ENCODE measurements at regions not wholly inside any gene's neighbourhood (a gene's known extent, or its start where the extent isn't known, plus 50 kb on each side); places are given as distances from the start of the nearest gene placed in this dataset.
A peak's percentile ranks its signal among the peaks of the same experiment; 100 is the strongest.
"Not testable (repeated sequence)": the region's sequence is repeated elsewhere in the genome, so short reads cannot be mapped to it uniquely, and the experiment has no call there.

DNA sequence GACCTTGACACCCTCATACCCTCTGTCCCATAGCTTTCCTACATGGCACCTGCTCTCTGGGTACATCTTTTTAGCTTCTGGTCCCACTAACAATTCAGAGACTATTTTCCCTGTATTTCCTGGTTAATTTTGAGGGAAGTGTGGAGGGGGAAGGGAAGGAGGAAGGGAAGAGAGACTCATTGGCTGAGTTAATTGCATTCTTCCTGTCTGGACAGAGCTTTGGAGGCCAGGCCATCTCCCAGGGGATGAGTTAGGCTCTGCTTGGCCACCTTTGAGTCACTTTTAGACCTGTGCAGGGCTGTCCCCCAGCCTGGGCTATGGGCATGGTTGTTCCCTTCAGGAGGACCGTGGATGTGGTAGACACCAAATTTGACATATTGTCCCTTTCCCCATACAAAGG lies 167.9 kb upstream of the PGRMC2 start:
- Mint-ChIP-seq H3K9me3 (no peaks in the 10 kb centered on the region), H3K27me3 (no peaks in the 10 kb centered on the region), H3K4me1 (no peaks in the 10 kb centered on the region), H3K27ac (no peak overlapping the region), H3K36me3 (no peaks in the 10 kb centered on the region), H3K4me3 (no peak overlapping the region)
- CTCF ChIA-PET: interaction anchor here (1.0 to 1.9 kb wide), 7 partner anchors 9 to 408 kb away, joined by 3 to 9 read pairs (median 4); no protein-coding TSS in a partner anchor
- DNase-seq: no peak

DNA sequence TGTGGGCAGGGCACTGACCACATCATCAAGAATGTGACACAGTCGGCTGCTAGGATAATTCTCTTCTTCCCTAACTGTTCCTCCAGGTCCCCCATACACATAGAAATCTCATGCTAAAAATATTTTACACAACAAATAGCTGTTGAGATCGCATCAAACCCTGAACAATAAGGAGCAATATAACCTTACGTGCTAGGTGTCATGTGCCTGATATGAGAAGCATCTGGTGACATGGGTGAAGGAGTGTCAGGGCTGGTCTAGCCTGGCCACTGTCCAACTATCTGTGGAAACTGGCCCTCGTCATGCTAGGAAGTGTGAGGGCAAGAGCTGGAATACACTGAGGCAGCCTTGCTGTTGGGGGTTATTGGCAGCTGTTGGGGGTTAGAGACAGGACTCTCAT lies 167.3 kb upstream of the PGRMC2 start:
- no peaks in the 10 kb centered on the region for H3K9me3 Mint-ChIP-seq
- H3K4me1 Mint-ChIP-seq: no peaks in the 10 kb centered on the region
- no peak overlapping the region for H3K4me3 Mint-ChIP-seq
- H3K36me3 Mint-ChIP-seq: no peaks in the 10 kb centered on the region
- H3K27ac Mint-ChIP-seq: no peak overlapping the region
- CTCF ChIA-PET: interaction anchor here (0.8 to 1.9 kb wide), 15 partner anchors 8 to 408 kb away, joined by 3 to 9 read pairs (median 3); no protein-coding TSS in a partner anchor
- DNase-seq: no peak
- no peaks in the 10 kb centered on the region for H3K27me3 Mint-ChIP-seq

DNA sequence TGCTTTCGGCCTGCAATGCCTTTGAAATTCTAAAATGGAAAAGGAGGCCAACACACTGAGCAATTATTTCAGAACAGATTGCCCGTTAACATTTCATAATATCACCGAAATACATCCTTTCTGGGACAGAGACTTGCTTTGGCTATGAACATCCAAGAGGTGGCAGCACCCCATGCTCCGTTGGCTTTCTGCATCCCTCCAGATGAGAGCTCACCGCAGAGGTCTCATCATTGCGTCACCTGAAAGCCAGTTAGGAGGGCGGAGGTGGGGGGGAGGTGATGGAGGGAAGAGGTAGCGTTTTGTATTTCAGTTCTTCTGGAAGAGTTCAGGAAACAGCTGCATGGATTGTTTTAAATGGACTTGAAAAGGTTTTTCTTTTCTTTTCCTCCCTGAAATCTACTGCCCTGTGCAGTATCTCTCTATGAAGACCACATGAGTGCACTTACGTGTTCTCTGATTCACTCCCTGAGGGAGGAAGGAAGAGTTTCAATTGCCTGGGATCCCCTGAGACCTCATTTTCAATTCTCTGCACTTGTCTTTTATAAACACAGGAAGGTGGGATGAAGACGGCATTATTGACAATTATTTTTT lies 166.8 kb upstream of the PGRMC2 start:
- Mint-ChIP-seq H3K4me3 (no peak overlapping the region), H3K36me3 (no peaks in the 10 kb centered on the region), H3K4me1 (no peaks in the 10 kb centered on the region), H3K9me3 (no peaks in the 10 kb centered on the region), H3K27me3 (no peaks in the 10 kb centered on the region), H3K27ac (no peak overlapping the region)
- peak; percentile 76 for DNase-seq
- CTCF ChIA-PET: interaction anchor here (0.6 to 1.9 kb wide), 16 partner anchors 9 to 409 kb away, joined by 3 to 9 read pairs (median 4); no protein-coding TSS in a partner anchor

DNA sequence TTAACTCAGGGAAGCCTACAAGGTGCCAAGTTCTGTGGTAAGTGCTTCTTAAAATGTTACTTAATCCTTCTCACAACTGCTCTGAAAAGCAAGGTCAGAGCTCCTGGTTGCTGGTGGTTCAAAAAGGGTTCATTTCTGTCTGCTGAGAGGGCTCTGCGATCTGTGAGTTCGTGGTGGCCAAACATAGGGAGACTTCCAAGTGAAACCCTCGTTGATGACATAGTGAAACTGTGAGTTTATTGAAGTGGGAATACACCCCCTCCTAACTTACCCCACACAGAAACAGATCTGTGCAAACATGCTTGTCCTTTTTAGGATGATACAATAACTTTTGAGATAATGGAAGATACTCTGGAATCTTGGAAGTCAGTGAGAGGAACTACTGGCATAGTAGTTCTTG lies 164.8 kb upstream of the PGRMC2 start:
- Mint-ChIP-seq H3K27me3 (no peaks in the 10 kb centered on the region), H3K27ac (no peak overlapping the region), H3K4me1 (no peaks in the 10 kb centered on the region), H3K36me3 (no peaks in the 10 kb centered on the region), H3K4me3 (no peak overlapping the region), H3K9me3 (no peaks in the 10 kb centered on the region)
- no peak for DNase-seq
- CTCF ChIA-PET: no interaction called here

DNA sequence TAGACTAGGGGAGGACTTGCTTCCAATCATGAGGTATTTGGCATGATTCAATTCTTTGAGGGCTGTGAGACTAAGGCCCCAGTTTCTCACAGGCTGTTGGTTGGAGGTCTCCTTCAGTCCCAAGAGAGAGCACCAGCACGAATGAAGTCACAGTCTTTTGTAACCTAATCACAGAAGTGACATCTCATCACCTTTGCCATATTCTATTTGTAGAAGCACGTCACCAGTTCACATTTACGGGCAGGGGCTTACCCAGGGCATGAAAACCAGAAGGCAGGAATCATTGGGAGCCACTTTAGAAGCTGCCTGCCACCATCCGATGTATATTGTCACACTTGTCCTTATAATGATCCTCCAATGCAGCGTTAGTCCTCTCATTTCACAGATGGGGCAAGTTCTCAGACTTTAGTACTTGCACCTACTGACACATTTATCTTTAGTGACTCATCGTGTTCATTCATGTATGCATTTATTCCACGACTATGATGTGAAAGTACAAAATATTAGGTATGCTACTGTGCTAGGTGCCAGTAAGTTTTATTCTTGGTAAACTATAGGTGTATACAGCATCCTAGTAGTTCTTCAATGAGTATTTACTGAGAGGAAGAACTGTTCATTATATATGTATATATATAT lies 163.8 kb upstream of the PGRMC2 start:
- H3K4me1 Mint-ChIP-seq: no peaks in the 10 kb centered on the region
- no peaks in the 10 kb centered on the region for H3K27me3 Mint-ChIP-seq
- H3K27ac Mint-ChIP-seq: no peak overlapping the region
- DNase-seq: no peak
- no peak overlapping the region for H3K4me3 Mint-ChIP-seq
- H3K9me3 Mint-ChIP-seq: no peaks in the 10 kb centered on the region
- no peaks in the 10 kb centered on the region for H3K36me3 Mint-ChIP-seq
- CTCF ChIA-PET: no interaction called here

DNA sequence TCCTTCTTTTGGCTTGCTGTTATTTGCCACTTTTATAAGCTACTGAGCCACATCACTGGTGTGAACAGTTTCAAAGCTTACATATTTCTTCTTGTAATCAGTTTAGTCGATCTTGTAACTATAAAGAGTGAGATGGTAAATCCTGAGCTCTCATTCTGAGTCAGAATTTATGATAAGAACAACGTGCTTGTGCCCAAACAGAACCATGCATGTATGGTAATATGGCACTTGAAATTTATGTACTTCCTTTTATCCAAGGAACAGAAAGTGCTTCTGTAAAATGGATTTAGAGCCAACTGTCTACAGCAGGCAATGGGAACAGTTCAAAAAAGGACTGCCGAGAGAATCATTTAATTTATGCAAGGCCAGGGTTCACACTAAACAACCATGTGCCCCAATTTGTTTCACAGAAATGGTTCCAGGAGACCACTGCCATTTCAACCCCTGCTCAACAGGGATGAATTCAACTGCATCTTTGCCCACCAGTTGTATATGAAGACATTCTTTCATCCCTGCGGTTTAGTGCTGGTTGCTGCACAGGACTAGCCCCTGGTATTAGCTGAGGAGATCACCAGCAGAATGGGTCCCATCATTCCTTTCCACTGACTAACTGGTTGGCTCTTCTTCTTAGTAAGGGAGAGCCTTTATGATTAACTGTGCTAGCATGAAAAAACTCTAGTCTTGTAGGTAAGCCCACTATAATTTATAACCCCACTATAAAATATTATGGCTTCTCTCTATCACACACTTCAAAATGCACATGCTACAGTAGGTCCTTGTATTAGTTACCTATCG lies 162.9 kb upstream of the PGRMC2 start:
- Mint-ChIP-seq H3K4me1 (no peaks in the 10 kb centered on the region), H3K27me3 (no peaks in the 10 kb centered on the region), H3K36me3 (no peaks in the 10 kb centered on the region), H3K9me3 (peaks cover 2% of the 10 kb centered on the region), H3K27ac (no peak overlapping the region), H3K4me3 (no peak overlapping the region)
- CTCF ChIA-PET: interaction anchor here (1.0 kb wide), 1 partner anchor 8 kb away, joined by 4 read pairs; no protein-coding TSS in a partner anchor
- no peak for DNase-seq

DNA sequence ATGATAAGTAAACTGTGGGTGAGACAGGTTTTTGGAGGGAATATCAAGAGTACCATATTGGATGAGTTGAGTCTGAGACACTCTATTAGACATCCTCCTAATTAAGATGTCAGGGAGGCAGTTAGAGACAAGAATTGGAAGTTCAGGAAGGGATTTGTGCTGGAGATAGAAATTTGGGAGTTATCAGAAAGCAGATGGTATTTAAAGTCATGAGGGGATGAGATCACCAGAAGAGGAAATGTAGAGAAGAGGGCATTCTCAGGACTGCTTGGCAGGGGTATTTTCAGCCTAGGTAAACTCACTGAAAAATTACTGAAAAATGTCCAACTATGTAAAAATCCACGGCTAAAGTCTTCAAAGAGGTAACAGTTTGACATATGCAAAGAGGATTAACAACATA lies 161.6 kb upstream of the PGRMC2 start:
- Mint-ChIP-seq H3K4me3 (no peak overlapping the region), H3K27ac (no peak overlapping the region), H3K4me1 (no peaks in the 10 kb centered on the region), H3K27me3 (no peaks in the 10 kb centered on the region), H3K36me3 (no peaks in the 10 kb centered on the region), H3K9me3 (peaks cover 4% of the 10 kb centered on the region)
- no peak for DNase-seq
- CTCF ChIA-PET: interaction anchor here (0.5 kb wide), 1 partner anchor 8 kb away, joined by 3 read pairs; no protein-coding TSS in a partner anchor

DNA sequence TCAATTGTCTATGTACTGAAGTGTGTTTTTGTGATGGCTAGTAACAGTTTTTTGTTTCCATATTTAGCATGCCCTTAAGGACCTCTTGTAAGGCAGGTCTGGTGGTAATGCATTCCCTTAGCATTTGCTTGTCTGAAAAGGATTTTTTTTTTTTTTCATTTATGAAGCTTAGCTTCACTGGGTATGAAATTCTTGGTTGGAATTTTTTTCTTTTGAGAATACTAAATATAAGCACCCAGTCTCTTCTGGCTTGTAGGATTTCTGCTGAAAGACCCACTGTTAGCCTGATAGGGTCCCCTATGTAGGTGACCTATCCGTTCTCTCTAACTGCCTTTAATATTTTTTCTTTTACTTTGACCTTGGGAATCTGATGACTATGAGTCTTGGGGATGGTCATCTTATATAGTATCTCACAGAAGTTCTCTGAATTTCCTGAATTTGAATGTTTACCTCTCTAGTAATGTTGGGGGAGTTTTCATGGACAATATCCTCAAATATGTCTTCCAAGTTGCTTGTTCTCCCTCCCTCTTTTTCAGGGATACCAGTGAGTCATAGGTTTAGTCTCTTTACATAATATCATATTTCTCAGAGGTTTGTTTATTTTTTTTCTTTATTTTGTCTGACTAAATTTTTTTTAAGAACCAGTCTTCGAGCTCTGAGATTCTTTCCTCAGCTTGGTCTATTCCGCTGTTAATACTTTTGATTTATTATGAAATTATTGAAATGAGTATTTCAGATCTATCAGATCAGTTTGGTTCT lies 157.1 kb upstream of the PGRMC2 start:
- DNase-seq: no peak
- H3K27me3 Mint-ChIP-seq: no peaks in the 10 kb centered on the region
- no peaks in the 10 kb centered on the region for H3K36me3 Mint-ChIP-seq
- no peak overlapping the region for H3K4me3 Mint-ChIP-seq
- no peaks in the 10 kb centered on the region for H3K4me1 Mint-ChIP-seq
- H3K27ac Mint-ChIP-seq: no peak overlapping the region
- H3K9me3 Mint-ChIP-seq: peaks cover 8% of the 10 kb centered on the region
- CTCF ChIA-PET: no interaction called here

DNA sequence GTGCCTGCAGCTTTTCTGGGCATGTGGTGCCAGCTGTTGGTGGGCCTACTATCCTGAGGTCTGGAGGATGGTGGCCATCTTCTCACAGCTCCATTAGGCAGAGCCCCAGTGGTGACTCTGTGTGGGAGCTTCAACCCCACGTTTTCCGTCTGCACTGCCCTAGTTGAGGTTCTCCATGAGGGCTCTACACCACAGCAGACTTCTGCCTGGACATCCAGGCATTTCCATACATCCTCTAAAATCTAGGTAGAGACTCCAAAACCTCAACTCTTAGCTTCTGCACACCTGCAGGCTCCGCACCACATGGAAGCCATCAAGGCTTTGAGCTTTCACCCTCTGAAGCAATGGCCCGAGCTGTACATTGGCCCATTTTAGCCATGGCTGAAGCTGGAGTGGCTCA lies 153.3 kb upstream of the PGRMC2 start:
- peaks cover 11% of the 10 kb centered on the region for H3K9me3 Mint-ChIP-seq

DNA sequence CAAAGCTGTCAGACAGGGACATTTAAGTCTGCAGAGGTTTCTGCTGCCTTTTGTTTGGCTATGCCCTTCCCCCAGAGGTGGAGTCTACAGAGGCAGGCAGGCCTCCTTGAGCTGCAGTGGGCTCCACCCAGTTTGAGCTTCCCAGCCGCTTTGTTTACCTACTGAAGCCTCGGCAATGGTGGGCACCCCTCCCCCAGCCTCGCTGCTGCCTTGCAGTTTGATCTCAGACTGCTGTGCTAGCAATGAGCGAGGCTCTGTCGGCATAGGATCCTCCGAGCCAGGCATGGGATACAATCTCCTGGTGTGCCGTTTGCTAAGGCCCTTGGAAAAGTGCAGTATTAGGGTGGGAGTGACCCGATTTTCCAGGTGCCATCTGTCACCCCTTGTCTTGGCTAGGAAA lies 149.4 kb upstream of the PGRMC2 start:
- H3K36me3 Mint-ChIP-seq, CTCF ChIA-PET, DNase-seq, H3K9me3 Mint-ChIP-seq, H3K4me1 Mint-ChIP-seq, H3K4me3 Mint-ChIP-seq, H3K27me3 Mint-ChIP-seq, H3K27ac Mint-ChIP-seq: not testable (repeated sequence)

More for the DNA sequence above, 153.3 kb upstream of the PGRMC2 start:
- Mint-ChIP-seq H3K27me3 (no peaks in the 10 kb centered on the region), H3K4me1 (no peaks in the 10 kb centered on the region), H3K36me3 (no peaks in the 10 kb centered on the region), H3K27ac (no peak overlapping the region), H3K4me3 (no peak overlapping the region)
- CTCF ChIA-PET: no interaction called here
- DNase-seq: no peak

DNA sequence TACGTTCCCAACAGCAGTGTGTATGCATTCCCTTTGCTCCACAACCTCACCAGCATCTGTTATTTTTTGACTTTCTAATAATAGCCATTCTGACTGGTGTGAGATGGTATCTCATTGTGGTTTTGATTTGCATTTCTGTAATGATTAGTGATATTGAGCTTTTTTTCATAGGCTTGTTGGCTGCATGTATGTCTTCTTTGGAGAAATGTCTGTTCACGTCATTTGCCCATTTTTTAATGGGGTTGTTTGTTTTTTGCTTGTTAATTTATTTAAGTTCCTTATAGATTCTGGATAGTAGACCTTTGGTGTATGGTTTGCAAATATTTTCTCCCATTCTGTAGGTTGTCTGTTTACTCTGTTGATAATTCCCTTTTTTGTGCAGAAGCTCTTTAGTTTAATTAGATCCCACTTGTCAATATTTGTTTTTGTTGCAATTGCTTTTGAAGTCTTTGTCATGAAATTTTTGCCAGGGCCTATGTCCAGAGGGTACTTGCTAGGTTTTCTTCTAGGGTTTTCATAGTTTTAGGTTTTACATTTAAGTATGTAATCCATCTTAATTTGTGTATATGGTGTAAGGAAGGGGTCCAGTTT lies 141.5 kb upstream of the PGRMC2 start:
- DNase-seq, H3K4me1 Mint-ChIP-seq, CTCF ChIA-PET, H3K4me3 Mint-ChIP-seq, H3K27ac Mint-ChIP-seq, H3K27me3 Mint-ChIP-seq, H3K36me3 Mint-ChIP-seq, H3K9me3 Mint-ChIP-seq: not testable (repeated sequence)

DNA sequence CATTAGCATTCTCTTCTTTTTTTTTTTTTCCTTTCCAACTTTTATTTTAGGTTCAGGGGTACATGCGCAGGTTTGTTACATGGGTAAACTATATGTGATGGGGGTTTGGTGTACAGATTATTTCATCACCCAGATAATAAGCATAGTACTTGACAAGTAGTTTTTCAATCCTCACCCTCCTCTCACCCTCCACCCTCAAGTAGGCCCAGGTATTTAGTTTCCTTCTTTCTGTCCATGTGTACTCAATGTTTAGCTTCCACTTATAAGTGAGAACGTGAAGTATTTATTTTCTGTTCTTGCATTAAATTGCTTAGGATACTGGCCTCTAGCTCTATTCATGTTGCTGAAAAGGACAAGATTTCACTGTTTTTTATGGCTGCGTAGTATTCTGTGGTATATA lies 140.8 kb upstream of the PGRMC2 start:
- Mint-ChIP-seq H3K4me3 (no peak overlapping the region), H3K36me3 (no peaks in the 10 kb centered on the region), H3K27ac (no peak overlapping the region), H3K4me1 (no peaks in the 10 kb centered on the region), H3K27me3 (no peaks in the 10 kb centered on the region), H3K9me3 (no peaks in the 10 kb centered on the region)
- no peak for DNase-seq
- CTCF ChIA-PET: interaction anchor here (1.1 kb wide), 1 partner anchor 26 kb away, joined by 3 read pairs; no protein-coding TSS in a partner anchor

DNA sequence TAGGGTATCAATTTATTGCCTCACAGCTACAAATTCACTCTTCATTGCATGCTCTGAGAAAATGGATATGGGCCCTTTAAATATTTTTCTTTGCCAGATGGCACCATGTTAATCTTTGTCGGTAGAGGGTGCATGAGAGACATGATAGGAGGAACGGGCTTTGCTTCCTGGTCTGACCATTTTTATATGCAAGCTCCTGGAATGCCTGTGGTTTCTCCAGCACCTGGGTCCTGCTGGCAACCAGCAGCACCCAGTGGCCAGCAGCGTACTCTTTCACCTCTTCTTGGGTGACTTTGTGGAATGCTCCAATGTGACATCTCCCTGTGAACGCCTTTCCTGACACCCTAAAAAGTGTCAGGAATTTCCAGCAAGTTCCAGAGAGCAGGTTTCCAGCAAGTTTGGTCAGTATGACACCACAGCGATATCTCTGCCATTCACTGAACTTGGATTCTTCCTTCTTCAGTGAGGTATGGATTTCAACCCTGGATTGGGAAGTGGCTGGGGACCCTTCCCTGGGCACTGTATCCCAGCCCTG lies 140.3 kb upstream of the PGRMC2 start:
- H3K27ac Mint-ChIP-seq: no peak overlapping the region
- H3K4me1 Mint-ChIP-seq: no peaks in the 10 kb centered on the region
- CTCF ChIA-PET: interaction anchor here (1.1 kb wide), 1 partner anchor 26 kb away, joined by 3 read pairs; no protein-coding TSS in a partner anchor
- H3K36me3 Mint-ChIP-seq: no peaks in the 10 kb centered on the region
- no peaks in the 10 kb centered on the region for H3K9me3 Mint-ChIP-seq
- no peak for DNase-seq
- no peak overlapping the region for H3K4me3 Mint-ChIP-seq
- H3K27me3 Mint-ChIP-seq: no peaks in the 10 kb centered on the region
